ENCODE measurements at regions not wholly inside any gene's neighbourhood (a gene's known extent, or its start where the extent isn't known, plus 50 kb on each side); places are given as distances from the start of the nearest gene placed in this dataset.

DNA sequence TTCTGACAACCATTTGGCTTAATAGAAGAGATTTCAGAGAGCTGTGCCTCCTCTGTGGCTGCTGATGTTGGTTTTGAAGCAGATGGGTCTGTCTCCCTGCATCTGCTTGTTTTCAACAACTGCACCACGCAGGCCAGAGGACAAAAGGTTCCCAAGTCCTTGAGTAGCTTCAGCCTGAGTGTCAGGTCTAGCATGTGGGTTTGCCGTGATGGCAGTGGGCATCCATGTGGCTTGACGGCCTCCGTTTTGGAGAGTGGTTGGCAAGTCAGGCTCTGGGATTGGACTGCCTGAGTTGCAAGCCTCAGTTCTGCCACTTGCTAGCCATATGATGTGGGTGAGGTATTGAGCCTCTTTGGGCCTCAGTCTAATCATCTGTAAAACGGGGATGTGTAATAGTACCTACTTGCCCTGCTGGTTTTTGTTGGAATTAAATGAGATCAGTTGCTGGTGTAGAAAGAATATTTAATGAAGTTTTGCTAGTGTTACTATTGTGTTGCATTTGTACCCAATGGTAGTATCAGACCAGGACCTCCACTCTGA is 119.8 kb upstream of the CPEB4 start:
- Mint-ChIP-seq H3K27ac (no peak overlapping the region), H3K4me3 (no peak overlapping the region), H3K9me3 (no peaks in the 10 kb centered on the region), H3K4me1 (ENCODE audit: low read depth) (no peaks in the 10 kb centered on the region), H3K27me3 (no peaks in the 10 kb centered on the region), H3K36me3 (ENCODE audit: low read depth) (no peaks in the 10 kb centered on the region)

DNA sequence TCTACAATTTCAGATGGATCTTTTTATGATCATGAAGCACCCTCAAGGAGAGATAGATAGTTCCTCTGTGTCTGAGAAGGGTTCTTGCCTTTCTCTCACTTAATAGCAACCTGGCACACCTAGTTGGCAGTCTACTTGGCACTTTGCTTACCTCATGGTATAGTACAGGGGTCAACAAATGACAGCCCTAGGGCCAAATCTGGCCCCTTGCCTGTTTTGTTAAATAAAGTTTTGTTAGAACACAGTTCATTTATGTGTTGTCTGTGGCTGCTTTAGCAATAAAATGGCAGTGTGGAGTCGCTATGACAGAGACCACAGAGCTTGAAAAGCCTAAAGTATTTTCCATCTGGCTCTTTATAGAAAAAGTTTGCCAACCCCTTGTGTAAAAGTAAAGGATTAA is 119.3 kb upstream of the CPEB4 start:
- H3K4me3 Mint-ChIP-seq, result no peak overlapping the region
- no peaks in the 10 kb centered on the region for H3K27me3 Mint-ChIP-seq
- no peaks in the 10 kb centered on the region for H3K36me3 Mint-ChIP-seq (ENCODE audit: low read depth)
- no peaks in the 10 kb centered on the region for H3K4me1 Mint-ChIP-seq (ENCODE audit: low read depth)
- H3K9me3 Mint-ChIP-seq, result no peaks in the 10 kb centered on the region
- no peak overlapping the region for H3K27ac Mint-ChIP-seq

DNA sequence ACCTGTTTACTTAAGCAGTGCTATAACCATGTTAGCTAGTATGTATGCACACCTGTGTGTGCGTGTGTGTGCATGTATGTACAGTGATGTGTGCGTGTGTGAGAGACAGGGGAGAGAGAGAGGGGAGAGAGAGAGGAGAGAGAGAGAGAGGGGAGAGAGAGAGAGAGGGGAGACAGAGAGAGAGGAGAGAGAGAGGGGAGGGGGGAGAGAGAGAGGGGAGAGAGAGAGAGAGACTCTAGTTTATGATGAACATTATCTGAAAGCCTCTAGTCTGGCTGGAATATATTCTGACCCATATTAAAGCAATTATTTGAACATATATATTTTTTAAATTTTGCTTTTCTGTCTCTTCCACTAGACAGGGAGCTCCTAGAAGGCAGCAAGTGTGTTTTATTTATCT is 117.5 kb upstream of the CPEB4 start:
- Mint-ChIP-seq H3K4me1 (ENCODE audit: low read depth) (no peaks in the 10 kb centered on the region), H3K36me3 (ENCODE audit: low read depth) (no peaks in the 10 kb centered on the region), H3K27me3 (no peaks in the 10 kb centered on the region), H3K9me3 (no peaks in the 10 kb centered on the region), H3K27ac (no peak overlapping the region), H3K4me3 (no peak overlapping the region)

DNA sequence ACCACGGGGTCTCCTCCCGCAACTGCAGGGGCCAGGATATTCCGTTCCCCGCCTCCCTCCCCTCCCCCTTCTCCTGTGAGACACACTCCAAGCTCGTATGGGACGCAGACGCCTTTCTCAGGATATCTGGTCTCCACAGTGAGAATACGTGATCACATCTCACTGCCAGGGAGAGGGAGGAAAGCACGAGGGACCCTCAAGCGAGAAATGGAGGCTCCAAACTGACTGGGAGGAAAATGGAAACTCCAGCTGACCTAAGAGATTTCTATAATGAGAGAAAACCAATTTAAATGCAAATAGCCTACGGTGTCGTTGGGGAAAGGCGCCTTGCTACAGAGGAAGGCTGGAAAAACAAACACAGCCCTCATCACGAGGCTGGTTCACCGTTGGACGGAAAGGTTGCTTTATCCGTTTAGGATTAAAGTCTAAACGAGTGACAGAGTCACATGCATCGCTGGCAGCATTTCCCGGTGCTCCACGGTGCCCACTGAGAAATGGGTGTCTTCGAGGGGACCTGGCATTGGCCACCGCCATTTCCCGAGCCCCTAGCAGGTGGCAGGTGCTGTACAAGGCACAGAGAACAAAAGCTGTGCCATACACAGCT is 116.9 kb upstream of the CPEB4 start:
- Mint-ChIP-seq H3K36me3 (ENCODE audit: low read depth) (no peaks in the 10 kb centered on the region), H3K9me3 (no peaks in the 10 kb centered on the region), H3K4me1 (ENCODE audit: low read depth) (no peaks in the 10 kb centered on the region), H3K27me3 (no peaks in the 10 kb centered on the region), H3K27ac (no peak overlapping the region), H3K4me3 (no peak overlapping the region)

DNA sequence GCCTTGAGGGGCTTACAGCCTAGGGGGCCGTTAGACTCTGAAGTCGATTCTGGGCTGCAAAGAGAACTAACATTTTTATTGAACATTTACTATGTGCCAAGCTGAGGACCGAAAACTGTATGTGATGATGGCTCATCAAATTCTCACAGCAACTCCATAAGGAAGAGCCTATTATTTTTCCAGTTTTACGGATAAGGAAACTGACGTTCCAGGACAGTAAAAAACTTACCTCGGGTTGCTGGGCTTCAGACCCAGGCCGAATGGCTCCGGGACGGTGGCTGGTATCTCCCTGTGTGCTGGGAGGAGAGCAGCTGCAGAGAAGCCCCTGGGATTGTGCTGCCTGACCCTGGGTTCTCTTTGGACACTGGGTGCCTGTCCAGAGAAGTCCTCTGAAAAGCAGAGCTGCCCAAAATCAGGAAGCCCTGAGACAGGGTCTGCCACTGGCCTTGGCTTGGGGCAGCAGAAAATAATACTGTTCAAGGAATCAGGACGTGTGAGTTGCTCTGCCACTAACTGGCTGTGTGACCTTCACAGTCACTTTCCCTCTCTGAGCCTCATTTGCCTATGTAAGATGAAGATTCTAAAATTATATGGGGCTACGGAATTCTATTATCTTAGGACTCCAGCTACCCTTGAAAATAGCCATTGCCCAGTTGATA is 116.3 kb upstream of the CPEB4 start:
- peaks cover under 1% of the 10 kb centered on the region for H3K27me3 Mint-ChIP-seq
- H3K36me3 Mint-ChIP-seq (ENCODE audit: low read depth), result no peaks in the 10 kb centered on the region
- no peak overlapping the region for H3K4me3 Mint-ChIP-seq
- H3K27ac Mint-ChIP-seq, result no peak overlapping the region
- H3K9me3 Mint-ChIP-seq, result no peaks in the 10 kb centered on the region
- no peaks in the 10 kb centered on the region for H3K4me1 Mint-ChIP-seq (ENCODE audit: low read depth)

DNA sequence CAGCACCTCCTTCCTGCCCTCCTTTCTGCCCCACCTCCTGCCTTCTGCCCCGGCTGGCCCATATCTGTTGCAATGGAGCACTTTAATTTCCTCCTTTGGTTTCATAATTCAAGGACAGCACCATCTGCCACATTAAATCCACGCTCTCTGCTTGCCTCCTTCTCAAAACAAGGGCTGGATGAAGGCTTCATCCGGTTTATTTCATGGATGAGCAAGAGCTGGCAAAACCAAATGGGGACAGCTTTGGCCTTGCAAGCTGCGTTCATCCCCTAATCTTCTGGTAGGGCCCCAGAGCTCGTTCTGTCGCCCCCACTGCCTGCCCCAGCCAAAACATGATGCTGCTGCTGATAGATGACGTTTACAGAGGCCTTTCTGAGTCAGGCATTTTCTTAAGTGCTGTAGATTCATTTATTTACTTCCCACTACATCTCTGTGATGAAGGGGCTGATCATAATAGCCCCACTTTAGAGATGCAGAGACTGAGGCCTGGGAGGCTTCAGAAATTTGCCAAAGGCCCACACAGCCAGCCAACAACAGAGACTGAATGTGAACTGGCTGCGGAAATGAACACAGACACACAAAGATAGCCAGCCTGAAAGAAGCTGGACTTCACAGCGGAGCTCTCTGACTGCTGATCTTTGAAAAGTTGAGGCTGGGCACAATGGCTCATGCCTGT is 115.6 kb upstream of the CPEB4 start:
- Mint-ChIP-seq H3K9me3 (no peaks in the 10 kb centered on the region), H3K4me1 (ENCODE audit: low read depth) (no peaks in the 10 kb centered on the region), H3K27me3 (peaks cover 3% of the 10 kb centered on the region), H3K4me3 (no peak overlapping the region), H3K36me3 (ENCODE audit: low read depth) (no peaks in the 10 kb centered on the region), H3K27ac (no peak overlapping the region)

DNA sequence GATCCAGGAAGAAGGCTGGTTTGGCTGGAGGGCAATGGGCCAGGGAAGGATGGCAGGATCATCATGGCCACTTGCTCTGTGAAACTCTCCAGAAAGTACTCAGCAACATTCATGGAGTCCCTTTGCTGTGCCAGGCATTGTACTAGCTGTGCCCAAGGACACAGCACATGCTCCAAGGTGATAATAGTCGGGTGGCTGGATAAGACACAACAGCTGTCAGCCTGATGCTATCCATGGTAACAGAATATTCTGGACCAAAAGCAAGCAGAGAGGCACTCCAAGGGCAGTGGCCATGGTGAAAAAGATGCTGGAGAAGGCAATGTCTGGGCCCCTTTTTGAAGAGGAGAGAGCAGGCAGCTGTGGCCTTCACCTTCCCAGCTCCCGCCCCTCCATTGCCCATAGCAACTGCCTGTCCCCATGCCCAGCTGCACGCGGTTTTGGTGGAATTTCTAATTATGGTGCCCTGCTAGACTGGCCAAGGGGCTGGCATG is 113.8 kb upstream of the CPEB4 start:
- Mint-ChIP-seq H3K27ac (no peak overlapping the region), H3K4me1 (ENCODE audit: low read depth) (peaks cover 11% of the 10 kb centered on the region), H3K36me3 (ENCODE audit: low read depth) (no peaks in the 10 kb centered on the region), H3K27me3 (peaks cover 3% of the 10 kb centered on the region), H3K4me3 (no peak overlapping the region), H3K9me3 (peaks cover 4% of the 10 kb centered on the region)

DNA sequence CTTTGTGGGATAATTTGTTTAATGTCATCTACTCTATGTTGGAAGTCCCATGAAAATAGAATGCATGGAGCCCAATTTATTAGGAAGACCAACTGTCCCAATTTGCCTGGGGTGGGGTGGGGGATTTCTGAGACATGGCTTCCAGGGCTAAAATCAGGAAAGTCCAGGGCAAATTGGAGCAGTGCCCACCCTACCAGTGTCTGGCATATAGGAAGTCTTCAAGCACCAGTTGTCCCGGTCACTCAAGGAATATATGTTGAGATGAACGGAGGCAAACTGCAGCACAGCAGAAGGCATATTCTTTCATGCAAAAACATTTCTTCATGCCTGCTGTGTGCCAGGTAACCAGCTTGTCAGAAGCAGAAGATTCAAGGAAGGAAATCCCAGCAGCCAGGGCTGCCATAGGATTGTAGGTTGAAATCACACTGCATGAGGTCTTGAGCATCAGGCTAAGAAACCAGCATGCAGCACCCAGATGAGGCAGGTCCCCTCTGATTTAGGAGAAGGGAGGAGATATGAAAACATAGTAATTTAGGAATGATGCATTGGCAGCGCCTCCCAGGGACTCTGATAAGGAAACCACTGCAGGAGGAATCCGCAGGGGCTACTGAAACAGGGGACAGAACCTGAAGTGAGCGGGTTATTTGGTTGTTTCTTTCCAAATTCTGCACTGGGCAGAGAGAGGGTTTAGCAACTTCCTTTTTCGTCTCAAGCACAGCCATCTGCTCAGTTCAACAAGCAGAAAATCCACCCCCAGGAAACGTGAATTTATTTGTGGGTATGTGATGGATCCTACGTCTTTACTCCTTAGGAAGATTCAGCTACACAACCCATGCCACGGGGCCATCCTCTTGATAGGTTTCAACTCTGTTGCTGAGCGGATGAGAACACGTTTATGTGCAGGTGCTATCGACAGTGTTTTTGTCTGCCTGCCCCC is 112.6 kb upstream of the CPEB4 start:
- H3K27ac Mint-ChIP-seq, result no peak overlapping the region
- peaks cover 12% of the 10 kb centered on the region for H3K4me1 Mint-ChIP-seq (ENCODE audit: low read depth)
- no peak overlapping the region for H3K4me3 Mint-ChIP-seq
- no peaks in the 10 kb centered on the region for H3K36me3 Mint-ChIP-seq (ENCODE audit: low read depth)
- peaks cover 4% of the 10 kb centered on the region for H3K9me3 Mint-ChIP-seq
- peaks cover 3% of the 10 kb centered on the region for H3K27me3 Mint-ChIP-seq

DNA sequence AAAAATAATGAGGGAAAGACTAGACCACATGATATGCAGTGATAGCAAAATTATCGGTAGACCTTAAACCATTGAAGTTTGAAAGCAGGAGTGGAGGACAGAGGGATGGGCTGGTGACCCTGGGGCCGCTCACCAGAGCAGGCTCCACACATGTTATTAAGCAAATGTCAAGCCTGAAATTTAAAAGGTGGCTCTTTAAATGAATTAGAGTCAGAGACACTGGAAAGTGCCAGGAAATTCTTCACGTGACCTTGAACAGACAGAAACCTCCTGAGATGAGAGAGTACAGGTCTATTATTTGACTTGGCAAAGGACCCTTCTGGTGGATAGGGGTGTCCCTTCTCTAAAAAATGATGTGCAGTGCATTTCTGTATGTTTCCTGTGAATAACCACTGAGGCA is 111.0 kb upstream of the CPEB4 start:
- Mint-ChIP-seq H3K4me3 (no peak overlapping the region), H3K27me3 (peaks cover 3% of the 10 kb centered on the region), H3K27ac (no peak overlapping the region), H3K9me3 (peaks cover 4% of the 10 kb centered on the region), H3K4me1 (ENCODE audit: low read depth) (peaks cover 19% of the 10 kb centered on the region), H3K36me3 (ENCODE audit: low read depth) (no peaks in the 10 kb centered on the region)

DNA sequence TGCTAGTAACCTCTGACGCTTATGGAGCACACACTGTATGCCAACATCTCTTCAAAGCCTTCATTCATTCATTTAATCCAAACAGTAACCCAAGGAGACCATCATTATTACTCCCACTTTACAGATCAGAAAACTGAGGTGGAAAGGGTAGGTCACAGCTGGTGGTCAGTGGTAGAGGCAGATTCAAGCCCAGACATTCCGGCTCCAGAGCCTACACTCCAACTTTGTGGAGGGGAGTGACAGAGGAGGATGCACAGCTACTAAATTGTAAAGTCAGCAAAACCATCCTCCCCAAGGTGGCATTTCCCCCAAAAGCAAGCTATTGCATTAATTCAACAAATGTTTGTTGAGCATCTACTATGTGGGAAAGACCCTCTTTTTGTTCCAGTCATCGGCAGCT is 110.5 kb upstream of the CPEB4 start:
- H3K27me3 Mint-ChIP-seq, result peaks cover 3% of the 10 kb centered on the region
- peaks cover 25% of the 10 kb centered on the region for H3K4me1 Mint-ChIP-seq (ENCODE audit: low read depth)
- no peak overlapping the region for H3K27ac Mint-ChIP-seq
- peaks cover 4% of the 10 kb centered on the region for H3K9me3 Mint-ChIP-seq
- H3K36me3 Mint-ChIP-seq (ENCODE audit: low read depth), result no peaks in the 10 kb centered on the region
- H3K4me3 Mint-ChIP-seq, result no peak overlapping the region

DNA sequence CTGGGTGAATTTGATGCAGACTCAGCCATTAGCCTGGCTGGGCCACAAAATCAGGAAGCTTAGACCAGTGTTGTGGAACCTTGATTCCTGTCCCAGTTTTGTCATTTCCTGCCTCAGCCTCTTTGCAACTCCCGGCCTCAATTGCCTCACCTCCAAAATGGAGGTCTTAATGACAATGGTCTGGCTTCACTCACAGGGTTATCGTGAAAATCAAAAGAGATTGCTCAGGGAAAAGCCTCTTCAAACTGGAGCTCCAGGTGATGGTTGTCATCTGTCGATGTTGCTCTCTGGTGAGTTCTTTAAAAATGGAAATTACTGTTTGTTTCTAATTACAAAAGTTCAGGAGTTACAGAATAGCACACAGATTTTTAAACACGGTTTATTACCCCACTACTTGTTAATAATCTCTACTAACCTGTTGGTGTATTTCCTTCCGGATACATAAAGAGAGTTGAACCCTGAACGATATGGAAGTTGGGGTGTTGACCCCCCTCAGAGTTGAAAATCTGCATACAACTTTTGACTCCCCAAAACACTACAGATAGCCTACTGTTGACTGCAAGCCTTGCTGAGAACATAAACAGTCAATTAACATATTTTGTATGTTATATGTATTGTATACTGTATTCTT is 109.9 kb upstream of the CPEB4 start:
- Mint-ChIP-seq H3K27ac (no peak overlapping the region), H3K36me3 (ENCODE audit: low read depth) (no peaks in the 10 kb centered on the region), H3K4me3 (no peak overlapping the region), H3K27me3 (peaks cover 3% of the 10 kb centered on the region), H3K9me3 (peaks cover 4% of the 10 kb centered on the region), H3K4me1 (ENCODE audit: low read depth) (peaks cover 28% of the 10 kb centered on the region)

DNA sequence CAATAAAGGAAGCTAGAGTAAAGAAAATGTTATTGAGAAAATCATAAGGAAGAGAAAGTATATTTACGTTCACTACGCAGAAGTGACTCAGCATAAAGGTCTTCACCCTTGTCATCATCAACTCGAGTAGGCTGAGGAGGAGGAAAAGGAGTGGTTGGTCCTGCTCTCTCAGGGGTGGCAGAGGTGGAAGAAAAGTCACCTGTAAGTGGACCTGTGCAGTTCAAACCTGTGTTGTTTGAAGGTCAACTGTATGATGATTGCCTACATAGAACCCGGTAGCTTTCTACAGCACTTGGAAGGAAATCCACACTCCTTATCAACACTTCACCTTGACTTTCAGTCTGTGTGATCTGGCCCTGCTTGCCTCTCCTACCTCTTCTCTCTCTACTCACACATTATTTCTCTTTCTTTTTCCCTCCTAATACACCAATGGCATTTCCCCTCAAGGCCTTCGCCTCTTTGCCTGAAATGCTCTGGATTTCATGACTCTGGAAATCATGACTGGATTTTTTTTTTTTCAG is 109.3 kb upstream of the CPEB4 start:
- no peak overlapping the region for H3K4me3 Mint-ChIP-seq
- H3K9me3 Mint-ChIP-seq, result peaks cover 4% of the 10 kb centered on the region
- peak overlapping the region; percentile 42 for H3K27ac Mint-ChIP-seq
- H3K27me3 Mint-ChIP-seq, result peaks cover 3% of the 10 kb centered on the region
- no peaks in the 10 kb centered on the region for H3K36me3 Mint-ChIP-seq (ENCODE audit: low read depth)
- peaks cover 28% of the 10 kb centered on the region for H3K4me1 Mint-ChIP-seq (ENCODE audit: low read depth)

DNA sequence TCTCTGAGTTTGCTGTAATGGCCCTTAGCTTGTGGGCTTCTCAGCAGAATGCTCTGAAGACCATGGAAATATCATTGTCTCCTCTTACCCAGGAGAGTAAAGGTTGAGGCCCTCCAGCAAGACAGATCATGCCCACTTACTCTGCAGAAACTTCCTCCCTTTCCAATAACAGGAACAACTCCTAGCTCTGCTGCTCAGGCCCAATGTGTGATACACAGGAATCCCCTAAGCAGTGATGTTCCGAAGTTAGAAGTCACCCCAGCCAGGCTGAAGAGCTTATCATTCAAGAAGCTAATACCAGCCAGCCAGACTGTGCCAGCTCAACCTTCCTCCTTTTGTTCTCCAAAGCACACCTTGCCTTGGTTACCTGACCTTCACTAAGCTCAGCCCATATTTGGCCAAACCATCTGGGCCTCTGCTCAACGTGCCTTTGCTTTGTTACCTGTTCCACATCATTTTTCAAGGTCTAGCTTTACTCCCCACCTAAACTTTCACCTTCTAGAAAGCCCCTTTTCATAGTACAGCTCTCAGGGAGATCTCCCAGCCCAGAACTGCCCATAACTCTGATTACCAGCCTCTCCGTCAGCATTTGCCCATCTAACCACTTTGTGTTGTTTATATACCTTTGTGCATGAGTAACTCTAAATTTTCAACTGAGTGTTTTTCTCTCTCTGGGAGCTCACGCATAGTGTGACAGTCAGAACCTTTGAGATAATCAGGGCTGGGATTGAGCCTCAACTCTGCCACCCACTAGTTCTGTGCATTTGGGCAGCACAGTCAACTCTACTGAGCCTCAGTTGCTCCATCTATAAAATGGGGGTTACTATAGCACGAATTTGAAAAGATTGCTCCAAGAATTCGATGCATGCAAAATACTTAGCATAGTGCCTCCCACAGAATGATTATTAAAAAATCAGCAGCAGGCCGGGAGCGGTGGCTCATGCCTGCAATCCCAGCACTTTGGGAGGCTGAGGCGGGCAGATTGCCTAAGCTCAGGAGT is 107.6 kb upstream of the CPEB4 start:
- Mint-ChIP-seq H3K9me3 (peaks cover 4% of the 10 kb centered on the region), H3K27me3 (peaks cover 3% of the 10 kb centered on the region), H3K4me3 (no peak overlapping the region), H3K4me1 (ENCODE audit: low read depth) (peaks cover 29% of the 10 kb centered on the region), H3K36me3 (ENCODE audit: low read depth) (no peaks in the 10 kb centered on the region), H3K27ac (no peak overlapping the region)
